ENCODE measurements at regions not wholly inside any gene's neighbourhood (a gene's known extent, or its start where the extent isn't known, plus 50 kb on each side); places are given as distances from the start of the nearest gene placed in this dataset.

- no peak for ATAC-seq
Measured at GRCh38 chr11:16610213-16610737, 128.2 kb upstream of the C11orf58 start.

GRCh38 chr11:16609769-16610168 lies 128.7 kb upstream of the C11orf58 start:
- TF ChIP-seq OSR1 (CRISPR knock-in tag; IDR thresholded peaks at IDR 0.05) = no peak
- TF ChIP-seq ARNTL (CRISPR knock-in tag; IDR thresholded peaks at IDR 0.05; ENCODE audit: borderline replicate concordance, low read depth) = no peak
- no peak for TF ChIP-seq CSRNP3 (CRISPR knock-in tag; IDR thresholded peaks at IDR 0.05)
- TF ChIP-seq TSHZ2 (CRISPR knock-in tag; IDR thresholded peaks at IDR 0.05) = no peak
- no peak for TF ChIP-seq CREB5 (CRISPR knock-in tag; IDR thresholded peaks at IDR 0.05; ENCODE audit: low read depth)
- TF ChIP-seq RARB (CRISPR knock-in tag; IDR thresholded peaks at IDR 0.05) = no peak
- no peak for TF ChIP-seq ISL1 (CRISPR knock-in tag; IDR thresholded peaks at IDR 0.05)
- TF ChIP-seq TOX (CRISPR knock-in tag; IDR thresholded peaks at IDR 0.05; ENCODE audit: borderline replicate concordance) = no peak
- no peak for TF ChIP-seq TCF4 (CRISPR knock-in tag; IDR thresholded peaks at IDR 0.05; ENCODE audit: borderline replicate concordance)
- TF ChIP-seq ZC3H10 (CRISPR knock-in tag; IDR thresholded peaks at IDR 0.05) = no peak
- TF ChIP-seq PPARA (CRISPR knock-in tag; IDR thresholded peaks at IDR 0.05; ENCODE audit: borderline replicate concordance) = no peak
- no peak for TF ChIP-seq ZNF70 (CRISPR knock-in tag; IDR thresholded peaks at IDR 0.05)
- ATAC-seq = no peak

More at GRCh38 chr11:16610213-16610737, 128.2 kb upstream of the C11orf58 start:
- TF ChIP-seq ZNF70 (CRISPR knock-in tag; IDR thresholded peaks at IDR 0.05) (no peak), PPARA (CRISPR knock-in tag; IDR thresholded peaks at IDR 0.05; ENCODE audit: borderline replicate concordance) (no peak), ZNF8 (CRISPR knock-in tag; IDR thresholded peaks at IDR 0.05) (no peak), TSHZ2 (CRISPR knock-in tag; IDR thresholded peaks at IDR 0.05) (no peak), ISL1 (CRISPR knock-in tag; IDR thresholded peaks at IDR 0.05) (no peak), RARB (CRISPR knock-in tag; IDR thresholded peaks at IDR 0.05) (no peak), ZC3H10 (CRISPR knock-in tag; IDR thresholded peaks at IDR 0.05) (no peak), GLIS3 (CRISPR knock-in tag; IDR thresholded peaks at IDR 0.05) (no peak), ZFP30 (CRISPR knock-in tag; IDR thresholded peaks at IDR 0.05) (no peak), SNAI2 (CRISPR knock-in tag; IDR thresholded peaks at IDR 0.05) (no peak), POU6F1 (CRISPR knock-in tag; IDR thresholded peaks at IDR 0.05; ENCODE audit: borderline replicate concordance, low read depth) (no peak), ARNTL (CRISPR knock-in tag; IDR thresholded peaks at IDR 0.05; ENCODE audit: borderline replicate concordance, low read depth) (no peak), TCF4 (CRISPR knock-in tag; IDR thresholded peaks at IDR 0.05; ENCODE audit: borderline replicate concordance) (no peak), BACH2 (CRISPR knock-in tag; IDR thresholded peaks at IDR 0.05; ENCODE audit: borderline replicate concordance) (no peak), ZFP3 (CRISPR knock-in tag; IDR thresholded peaks at IDR 0.05) (no peak)

Data from SK-N-SH treated with all-trans-retinoic acid at 6 μM for 48 hours (cell line).